Testis (tissue), 2 donors: ENCODE measurements at regions not wholly inside any gene's neighbourhood (a gene's known extent, or its start where the extent isn't known, plus 50 kb on each side); places are given as distances from the start of the nearest gene placed in this dataset.

Experiments used
- DNase-seq: peaks from one replicate; pipeline ENCODE4 v3.0.0-alpha.2; 2019
- H3K27ac ChIP-seq, 2 donors: fragments of 200-600 bp; sonication (generic); one replicate each; pipeline ENCODE4 v1.5.1; 2019
- H3K27me3 ChIP-seq: fragments of 200-600 bp; sonication (generic); one replicate; pipeline ENCODE4 v1.5.1; 2019
- H3K36me3 ChIP-seq: fragments of 200-600 bp; sonication (generic); one replicate; pipeline ENCODE4 v1.5.1; 2017; ENCODE audit warnings: low read depth; ENCODE audit errors: missing control alignments
- H3K4me1 ChIP-seq: fragments of 200-600 bp; sonication (generic); one replicate; pipeline ENCODE4 v1.5.1; 2019
- H3K4me3 ChIP-seq, 2 donors: fragments of 200-600 bp; sonication (generic); one replicate each; pipeline ENCODE4 v1.5.1; 2017 to 2019
- H3K9me3 ChIP-seq: fragments of 200-600 bp; sonication (generic); one replicate; pipeline ENCODE4 v1.5.1; 2017
- POLR2A ChIP-seq: fragments of 450-650 bp; IDR thresholded peaks from one replicate; pipeline ENCODE4 v1.6.1; 2017; ENCODE audit warnings: antibody characterized with exemption, mild to moderate bottlenecking, moderate library complexity
- WGBS, 2 donors: methylation state at CpG; one replicate each; pipeline ENCODE4 v1.1.5; 2018; 5-methylcytosine and 5-hydroxymethylcytosine counted together
- intact Hi-C: fragments of 100-400 bp; cut with DNase I; formaldehyde crosslinking; loops from one replicate; pipeline ENCODE4 v1.15.1; 2023; ENCODE audit warnings: low total_unique reads
- TF ChIP-seq, protein P1 (sequence below), 3 experiments: fragments of 450-650 bp in 2 of 3; fragments of 200-600 bp in 1 of 3; sonication (generic) in 1 of 3; IDR thresholded peaks; one replicate each; pipeline ENCODE4 v1.5.1; 2016 to 2019; ENCODE audit warnings: antibody characterized with exemption in 3 of 3, mild to moderate bottlenecking in 2 of 3, moderate library complexity in 1 of 3

DNA sequence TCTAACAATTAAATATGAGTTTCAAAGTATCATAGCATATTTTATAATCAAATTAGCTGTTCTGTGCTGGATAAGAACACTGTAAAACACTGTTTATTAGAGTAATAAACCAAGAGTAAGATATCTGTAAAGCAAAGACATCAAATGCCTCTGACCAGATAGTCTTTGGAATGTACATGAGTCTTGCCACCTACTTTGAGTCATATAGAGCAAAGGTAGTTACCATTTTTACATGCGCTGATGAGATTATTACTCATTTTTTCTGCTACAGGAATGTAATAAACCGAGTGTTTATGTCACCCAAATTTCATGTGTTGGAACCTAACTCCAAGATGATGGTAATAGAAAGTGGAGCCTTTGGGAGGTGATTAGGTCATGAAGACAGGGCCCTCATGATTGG is 654.5 kb downstream of the CETN3 start:
- no peaks in the 10 kb centered on the region for H3K4me1 ChIP-seq
- DNase-seq: no peak
- H3K9me3 ChIP-seq: no peaks in the 10 kb centered on the region
- no peak overlapping the region for H3K27ac ChIP-seq
- intact Hi-C loops: no loop called here
- H3K27me3 ChIP-seq: no peaks in the 10 kb centered on the region
- H3K4me3 ChIP-seq: no peak overlapping the region
- 90 to 92% methylated on average over 2 of the region's 2 CpGs for WGBS, 2 donors
- no peaks in the 10 kb centered on the region for H3K36me3 ChIP-seq
- TF ChIP-seq, protein P1, sequence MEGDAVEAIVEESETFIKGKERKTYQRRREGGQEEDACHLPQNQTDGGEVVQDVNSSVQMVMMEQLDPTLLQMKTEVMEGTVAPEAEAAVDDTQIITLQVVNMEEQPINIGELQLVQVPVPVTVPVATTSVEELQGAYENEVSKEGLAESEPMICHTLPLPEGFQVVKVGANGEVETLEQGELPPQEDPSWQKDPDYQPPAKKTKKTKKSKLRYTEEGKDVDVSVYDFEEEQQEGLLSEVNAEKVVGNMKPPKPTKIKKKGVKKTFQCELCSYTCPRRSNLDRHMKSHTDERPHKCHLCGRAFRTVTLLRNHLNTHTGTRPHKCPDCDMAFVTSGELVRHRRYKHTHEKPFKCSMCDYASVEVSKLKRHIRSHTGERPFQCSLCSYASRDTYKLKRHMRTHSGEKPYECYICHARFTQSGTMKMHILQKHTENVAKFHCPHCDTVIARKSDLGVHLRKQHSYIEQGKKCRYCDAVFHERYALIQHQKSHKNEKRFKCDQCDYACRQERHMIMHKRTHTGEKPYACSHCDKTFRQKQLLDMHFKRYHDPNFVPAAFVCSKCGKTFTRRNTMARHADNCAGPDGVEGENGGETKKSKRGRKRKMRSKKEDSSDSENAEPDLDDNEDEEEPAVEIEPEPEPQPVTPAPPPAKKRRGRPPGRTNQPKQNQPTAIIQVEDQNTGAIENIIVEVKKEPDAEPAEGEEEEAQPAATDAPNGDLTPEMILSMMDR (IDR thresholded peaks at IDR 0.05): no peak

DNA sequence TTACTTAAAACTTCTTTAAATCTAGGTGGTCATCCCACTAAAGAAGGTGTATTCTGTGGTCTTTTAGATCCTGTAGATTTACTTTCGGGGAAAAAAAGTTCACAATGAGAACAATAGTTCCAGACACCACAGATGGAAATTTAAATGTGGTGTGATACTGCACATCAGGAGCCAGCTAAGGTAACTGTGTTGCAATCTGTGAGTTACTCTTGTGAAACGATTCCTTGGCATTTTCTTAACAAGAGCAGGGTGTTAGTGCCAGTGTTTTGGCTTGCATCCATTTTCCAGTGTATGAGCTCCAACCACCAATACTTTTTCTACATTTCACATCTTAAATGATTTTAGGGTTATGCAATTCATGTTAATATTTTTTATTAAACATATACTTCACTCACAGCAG is 674.5 kb downstream of the CETN3 start:
- intact Hi-C loops: no loop called here
- H3K4me1 ChIP-seq: no peaks in the 10 kb centered on the region
- TF ChIP-seq POLR2A: no peak
- TF ChIP-seq, protein P1 (IDR thresholded peaks at IDR 0.05): no peak
- H3K4me3 ChIP-seq: no peak overlapping the region
- no peaks in the 10 kb centered on the region for H3K36me3 ChIP-seq
- 45 to 46% methylated on average over 2 of the region's 2 CpGs for WGBS, 2 donors
- H3K9me3 ChIP-seq: no peaks in the 10 kb centered on the region
- DNase-seq: no peak
- H3K27ac ChIP-seq: no peak overlapping the region
- no peaks in the 10 kb centered on the region for H3K27me3 ChIP-seq

DNA sequence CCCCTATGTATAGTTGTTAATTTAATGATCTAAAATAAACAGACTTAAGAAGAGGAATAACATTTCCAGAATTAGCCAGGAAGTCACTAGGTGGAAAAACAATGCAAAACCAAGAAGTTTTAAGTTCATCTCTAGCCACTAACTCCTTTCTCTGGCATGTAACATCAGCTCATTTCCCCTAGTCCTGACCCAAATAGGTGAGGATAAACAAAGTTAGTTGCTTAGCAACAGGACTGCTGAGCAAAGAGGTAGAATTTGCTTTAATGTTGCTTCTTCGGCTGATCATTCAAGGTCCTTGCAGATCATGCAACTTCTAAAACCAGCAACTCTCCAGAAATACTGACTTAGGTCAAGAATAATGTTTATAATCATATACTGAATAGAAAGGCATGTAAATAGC is 675.8 kb downstream of the CETN3 start:
- no peaks in the 10 kb centered on the region for H3K4me1 ChIP-seq
- 65 to 68% methylated on average over 1 of the region's 1 CpG for WGBS, 2 donors
- no peaks in the 10 kb centered on the region for H3K9me3 ChIP-seq
- intact Hi-C loops: no loop called here
- no peak overlapping the region for H3K27ac ChIP-seq
- TF ChIP-seq, protein P1 (IDR thresholded peaks at IDR 0.05): no peak
- TF ChIP-seq POLR2A: no peak
- no peaks in the 10 kb centered on the region for H3K36me3 ChIP-seq
- no peaks in the 10 kb centered on the region for H3K27me3 ChIP-seq
- no peak for DNase-seq
- no peak overlapping the region for H3K4me3 ChIP-seq

DNA sequence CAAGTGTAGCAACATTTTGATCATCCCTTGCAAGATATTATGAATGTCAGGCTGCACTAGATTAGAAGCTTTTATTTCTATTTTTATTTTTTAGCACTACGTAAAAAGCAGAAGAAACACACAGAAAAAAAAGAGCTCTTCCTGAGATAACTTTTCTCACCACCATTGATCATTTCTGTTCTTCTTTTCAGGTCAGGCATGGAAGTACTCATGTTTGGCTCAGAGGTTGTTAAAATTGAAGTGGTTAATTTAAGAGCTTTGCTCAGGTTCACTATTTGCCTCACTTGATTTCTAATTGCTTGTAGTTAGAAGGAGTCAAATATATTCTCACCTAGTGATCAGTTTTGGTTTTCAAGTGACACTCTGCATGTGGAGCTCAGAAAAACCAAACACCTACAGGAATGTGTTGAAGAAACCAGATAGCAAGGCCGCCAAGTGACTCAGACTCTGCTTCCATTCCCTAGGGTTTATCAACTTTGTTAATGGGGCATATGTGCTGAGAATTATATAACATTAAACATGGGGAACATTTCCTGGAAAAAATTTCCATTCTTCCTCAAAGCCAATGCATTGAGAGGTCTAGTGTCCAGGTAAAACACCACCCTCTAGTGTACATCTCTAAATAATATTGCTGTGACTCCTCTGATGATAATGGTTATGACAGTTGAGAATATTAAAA is 679.8 kb downstream of the CETN3 start:
- no peak overlapping the region for H3K27ac ChIP-seq
- intact Hi-C loops: no loop called here
- H3K4me3 ChIP-seq: no peak overlapping the region
- no peaks in the 10 kb centered on the region for H3K27me3 ChIP-seq
- no peaks in the 10 kb centered on the region for H3K36me3 ChIP-seq
- no peak for DNase-seq
- no peak for TF ChIP-seq POLR2A
- TF ChIP-seq, protein P1 (IDR thresholded peaks at IDR 0.05): peak in 1 of 3 experiments; percentile 22
- H3K9me3 ChIP-seq: no peaks in the 10 kb centered on the region
- no peaks in the 10 kb centered on the region for H3K4me1 ChIP-seq
- WGBS, 2 donors: 70 to 79% methylated on average over 2 of the region's 2 CpGs

DNA sequence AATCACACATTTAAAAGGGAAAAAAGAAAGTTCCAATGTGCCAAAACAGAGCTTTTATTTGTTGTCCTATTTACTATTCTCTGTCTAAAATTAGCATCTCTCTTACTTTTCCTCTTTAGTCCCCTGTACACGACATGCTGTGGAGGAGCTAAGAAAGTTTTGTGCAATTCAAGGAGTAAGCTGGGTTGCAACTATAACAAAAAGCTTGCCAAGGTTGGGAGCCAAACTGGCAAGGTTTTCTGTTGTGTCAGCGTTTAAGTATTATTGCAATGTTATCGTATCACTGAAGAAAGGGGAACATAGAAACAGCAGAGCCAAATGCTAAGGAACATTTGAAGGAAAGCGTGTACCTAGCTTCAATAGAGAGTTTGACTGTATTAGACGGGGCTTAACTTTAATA is 680.8 kb downstream of the CETN3 start:
- no peak for TF ChIP-seq POLR2A
- TF ChIP-seq, protein P1 (IDR thresholded peaks at IDR 0.05): no peak
- intact Hi-C loops: no loop called here
- peak; percentile 60 for DNase-seq
- no peaks in the 10 kb centered on the region for H3K9me3 ChIP-seq
- WGBS, 2 donors: 21 to 26% methylated on average over 5 of the region's 5 CpGs
- H3K4me3 ChIP-seq: no peak overlapping the region
- H3K27me3 ChIP-seq: no peaks in the 10 kb centered on the region
- H3K36me3 ChIP-seq: no peaks in the 10 kb centered on the region
- no peaks in the 10 kb centered on the region for H3K4me1 ChIP-seq
- no peak overlapping the region for H3K27ac ChIP-seq
